H1 (cell line): ENCODE measurements at regions not wholly inside any gene's neighbourhood (a gene's known extent, or its start where the extent isn't known, plus 50 kb on each side); places are given as distances from the start of the nearest gene placed in this dataset.

Source experiments
- BACH1 ChIP-seq: IDR thresholded peaks from 2 replicates; pipeline ENCODE4 v1.6.1; 2012; ENCODE audit warnings: low read length, improper control_type of control experiment
- BRCA1 ChIP-seq: IDR thresholded peaks from 2 replicates; pipeline ENCODE4 v1.6.1; 2012; ENCODE audit warnings: low read depth, low read length, improper control_type of control experiment
- GTF2F1 ChIP-seq: IDR thresholded peaks from 2 replicates; pipeline ENCODE4 v1.6.1; 2012; ENCODE audit warnings: low read depth, low read length, improper control_type of control experiment, borderline replicate concordance
- MAFK ChIP-seq: IDR thresholded peaks from 2 replicates; pipeline ENCODE4 v1.6.1; 2012; ENCODE audit warnings: low read depth, mild to moderate bottlenecking, improper control_type of control experiment, low read length
- PHF8 ChIP-seq: fragments of 200-600 bp; sonication (generic); conservative IDR thresholded peaks from 2 replicates; pipeline ENCODE4 v1.7.1; 2012; ENCODE audit warnings: low read depth, mild to moderate bottlenecking, inconsistent platforms, low read length, moderate library complexity
- SP4 ChIP-seq: IDR thresholded peaks from 2 replicates; pipeline ENCODE4 v1.6.1; 2012; ENCODE audit warnings: low read length, inconsistent platforms
- SRF ChIP-seq: IDR thresholded peaks from 2 replicates; pipeline ENCODE4 v1.6.1; 2011; ENCODE audit warnings: mild to moderate bottlenecking, low read depth, low read length, moderate library complexity
- TBP ChIP-seq: IDR thresholded peaks from 2 replicates; pipeline ENCODE4 v1.6.1; 2011; ENCODE audit warnings: low read depth, low read length, improper control_type of control experiment
- TCF12 ChIP-seq: IDR thresholded peaks from 2 replicates; pipeline ENCODE4 v1.6.1; 2011; ENCODE audit warnings: low read depth, mild to moderate bottlenecking, low read length

DNA sequence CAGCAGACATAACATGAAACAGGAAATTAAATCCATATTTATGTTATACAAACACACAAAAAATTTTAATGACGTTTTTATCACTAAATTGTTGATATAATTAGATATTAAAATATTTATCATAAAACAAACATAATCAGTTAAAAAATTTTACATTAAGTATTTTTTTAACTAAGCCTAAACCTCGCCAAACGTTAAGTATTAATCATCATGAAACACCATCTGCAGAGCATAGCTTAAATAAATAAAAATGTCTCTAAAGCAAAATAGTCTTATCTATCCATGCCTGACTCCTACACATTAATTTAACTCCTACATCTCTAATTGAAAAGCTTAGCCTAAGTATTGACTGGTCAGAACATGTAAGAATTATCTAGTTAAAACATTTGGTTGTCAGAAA lies 271.6 kb upstream of the RND3 start (continued):
- TF ChIP-seq MAFK (no peak), SRF (no peak), BRCA1 (no peak), BACH1 (no peak), TCF12 (no peak), GTF2F1 (no peak), SP4 (no peak), PHF8 (no peak), TBP (no peak)
